Heart left ventricle (tissue), 13 donors: ENCODE measurements at regions not wholly inside any gene's neighbourhood (a gene's known extent, or its start where the extent isn't known, plus 50 kb on each side); places are given as distances from the start of the nearest gene placed in this dataset.

Experiments used
- CTCF ChIP-seq, 12 donors: fragments of 200-600 bp; sonication (generic) in 4 of 12; IDR thresholded peaks; one replicate each; pipeline versions ENCODE4 v1.5.0 to v1.8.0; 2018 to 2022; ENCODE audit warnings: antibody characterized with exemption in 12 of 12, mild to moderate bottlenecking in 5 of 12
- POLR2A ChIP-seq, 2 donors: fragments of 450-650 bp; IDR thresholded peaks; one replicate each; pipeline ENCODE4 v1.6.1; 2017; ENCODE audit warnings: antibody characterized with exemption in 2 of 2, mild to moderate bottlenecking in 2 of 2, moderate library complexity in 2 of 2
- donor health status: ischemic (EF 13 %, LVEDD 7.1; RV severe dilation, severe dysfunction).
- donor health status: DM: no; HTN: yes; CAD: no.
- donor health status: DM: no; HTN: no; CAD: no.
- donor health status: ischemic (EF 25% LVEDD 6.9; RV normal size, moderate dysfunction).
- donor health status: ischemic (EF 25% LVEDD 5.7; RV mildly dilated, moderate dysfunction).
- donor health status: ischemic (EF 35%, LVEDD 5.7; RV mildly dilated, moderate dysfunction).
- donor health status: nonischemic (EF 11% LVEDD 7.7; RV severe dilation, severe dysfunction).
- donor health status: DM: yes; HTN: yes; CAD: no.
- donor health status: PGD.
- donor health status: ischemic (EF 29% LVEDD 5.4; RV normal size, mild dysfunction).
- donor health status: nonischemic (EF 23%, LVEDD 6.1; RV moderate dilation, normal function).

- TF ChIP-seq CTCF (IDR thresholded peaks at IDR 0.05) (no peak), POLR2A (IDR thresholded peaks at IDR 0.05) (no peak)
Observed at GRCh38 chr7:80373429-80374032, 138.3 kb downstream of the GNAT3 start.
